DMS53 treated with DMSO at 0.1 percent for 48 hours (cell line): ENCODE measurements at regions not wholly inside any gene's neighbourhood (a gene's known extent, or its start where the extent isn't known, plus 50 kb on each side); places are given as distances from the start of the nearest gene placed in this dataset.

Experiments
- DNase-seq: peaks from one replicate; lab custom pipeline; 2025; ENCODE audit not compliant: unreplicated experiment; lab: John Stamatoyannopoulos, UW

DNA sequence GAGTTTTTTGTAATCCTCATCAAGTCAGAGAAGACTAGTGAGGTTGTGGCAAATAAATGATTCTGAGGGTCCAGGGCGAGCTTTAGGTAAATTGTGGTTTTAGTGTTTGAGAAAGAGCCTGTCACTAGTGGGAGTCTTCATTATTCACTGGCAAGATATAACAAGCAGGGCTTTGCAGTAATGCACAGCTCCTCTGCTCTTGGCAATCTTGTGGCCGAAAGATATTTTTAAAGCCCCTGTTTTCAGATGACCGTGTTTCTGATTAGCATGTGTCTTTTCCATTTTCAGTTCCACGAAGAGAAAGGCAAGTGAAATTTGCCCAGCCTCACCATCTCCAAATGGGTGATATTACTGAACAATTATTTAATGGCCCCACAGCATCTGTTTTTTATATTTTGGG, 154.0 kb upstream of the BCL6 start:
- no peak for DNase-seq

DNA sequence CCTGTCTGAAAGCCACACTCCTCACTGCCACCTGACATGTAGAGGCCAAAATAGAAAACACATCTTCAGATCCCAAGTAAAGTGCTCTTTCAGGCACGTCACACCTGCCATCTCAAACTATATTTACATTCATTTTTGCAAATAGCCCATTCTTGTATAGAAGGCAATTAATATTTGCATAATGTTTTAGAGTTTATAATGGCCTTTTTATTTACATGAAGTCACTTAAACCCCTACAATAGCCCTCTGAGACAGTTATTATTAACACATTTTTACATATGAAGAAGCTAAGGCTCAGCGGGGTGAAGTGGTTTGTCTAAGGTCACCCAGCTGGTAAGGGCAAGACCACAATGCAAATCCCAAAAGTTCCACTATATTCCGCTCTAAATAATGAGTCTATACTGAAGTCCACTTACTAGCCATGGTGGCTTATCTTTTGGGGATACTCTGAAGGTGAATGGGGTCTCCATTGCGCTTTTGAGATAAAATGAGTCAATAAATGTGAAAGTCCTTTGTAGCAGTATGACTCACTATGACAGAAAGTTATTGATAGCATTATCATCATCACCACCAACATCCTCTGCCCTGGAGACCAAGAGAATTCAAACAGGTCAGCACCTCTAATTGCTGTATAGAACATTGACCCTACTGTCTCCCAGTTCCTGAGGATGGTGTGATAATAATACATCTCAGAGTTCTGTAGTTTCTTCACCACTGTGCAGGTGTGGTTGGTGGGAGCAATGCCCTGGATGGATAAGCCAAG, 155.9 kb upstream of the BCL6 start:
- DNase-seq, result no peak

DNA sequence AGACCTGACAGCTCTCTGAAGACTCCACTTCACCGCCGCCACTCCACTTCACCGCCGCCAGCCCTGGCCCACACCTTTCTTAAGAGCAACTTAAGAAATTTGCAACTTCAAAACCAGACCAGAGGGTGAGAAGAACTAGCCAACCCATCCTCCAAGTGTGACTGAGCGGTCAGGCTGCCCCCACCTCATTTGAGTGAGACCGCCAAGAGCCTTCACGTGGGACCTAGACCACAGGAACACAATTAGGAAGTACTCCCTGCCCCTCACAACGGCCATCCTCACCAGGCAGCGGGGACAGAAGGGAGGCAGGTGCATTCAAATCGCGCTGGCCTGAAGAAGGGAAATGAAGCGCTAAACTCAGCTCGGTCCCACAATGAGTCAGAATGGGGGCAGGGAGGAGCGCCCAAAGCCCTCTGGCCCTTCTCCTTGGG, 156.8 kb upstream of the BCL6 start:
- no peak for DNase-seq

DNA sequence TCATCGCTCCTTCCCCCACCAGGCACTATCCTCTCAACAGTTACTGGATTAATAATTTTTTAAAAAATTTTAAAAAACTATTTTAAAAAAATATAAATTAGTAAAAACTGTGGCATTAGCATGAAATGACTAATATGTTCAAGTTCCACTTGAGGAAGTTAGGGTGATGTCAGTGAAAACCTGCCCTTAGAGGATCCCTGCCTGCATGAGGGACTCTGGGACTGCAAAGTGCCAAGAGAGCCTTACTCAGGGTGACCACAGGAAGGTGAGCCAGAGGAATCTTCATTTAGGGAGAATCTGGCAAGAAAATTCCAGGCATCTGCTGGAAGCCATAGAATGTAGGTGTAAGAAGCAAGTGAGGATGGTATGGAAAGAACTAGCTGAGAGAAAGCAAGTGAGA, 157.7 kb upstream of the BCL6 start:
- no peak for DNase-seq

DNA sequence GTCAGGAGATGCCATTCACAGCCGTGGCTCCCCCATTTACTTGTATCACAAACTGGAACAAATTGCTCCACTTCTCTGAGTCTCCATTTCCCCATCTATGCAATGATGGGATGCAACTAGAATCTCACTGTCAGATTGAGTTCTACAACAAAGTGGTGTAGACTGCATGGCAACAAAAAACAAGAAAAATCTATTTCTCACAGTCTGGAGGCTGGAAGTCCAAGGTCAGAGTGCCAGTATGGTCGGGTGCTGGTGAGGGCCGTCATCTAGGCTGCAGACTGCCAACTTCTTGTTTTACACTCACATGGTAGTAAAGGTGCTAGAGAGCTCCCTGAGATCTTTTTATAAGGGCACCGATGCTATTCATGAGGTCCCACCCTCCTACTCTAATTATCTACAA, 158.4 kb upstream of the BCL6 start:
- DNase-seq, result no peak

DNA sequence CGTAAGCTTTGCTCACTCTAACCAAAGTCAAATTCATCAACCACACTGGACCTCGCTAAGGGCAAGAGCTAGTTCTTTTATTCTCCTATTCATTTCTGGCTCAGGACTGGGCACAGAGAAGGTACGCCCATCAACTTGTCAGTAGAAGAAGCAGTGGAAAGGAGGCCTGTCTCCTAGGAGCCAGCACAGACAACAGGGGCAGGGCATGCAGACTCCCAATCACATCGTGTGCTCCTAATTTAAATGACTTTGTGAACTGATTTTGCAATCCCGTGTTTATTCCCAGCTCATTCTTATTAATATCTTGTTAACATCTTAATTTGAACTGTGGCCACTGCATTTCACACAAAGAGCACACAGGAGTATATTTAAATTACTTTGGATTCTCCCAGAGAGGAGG, 161.1 kb upstream of the BCL6 start:
- no peak for DNase-seq

DNA sequence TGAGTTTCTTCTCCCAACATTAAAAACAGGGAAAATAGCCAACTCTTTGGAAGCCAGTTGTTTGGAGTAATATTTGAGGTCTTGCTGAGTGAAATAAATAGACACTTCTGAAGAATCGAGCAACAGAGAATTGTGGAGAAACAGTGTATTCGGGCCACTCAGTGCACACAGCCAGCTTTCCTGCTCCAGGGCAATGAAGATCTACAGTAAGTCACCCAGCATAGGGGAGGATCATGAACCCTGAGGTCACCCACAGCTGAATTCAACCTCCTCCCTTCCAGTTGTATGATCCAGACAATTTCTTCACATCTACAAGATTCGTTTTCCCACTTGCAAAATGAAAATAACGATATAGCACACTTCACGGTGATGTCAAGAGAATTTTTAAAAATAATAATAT, 161.7 kb upstream of the BCL6 start:
- no peak for DNase-seq

DNA sequence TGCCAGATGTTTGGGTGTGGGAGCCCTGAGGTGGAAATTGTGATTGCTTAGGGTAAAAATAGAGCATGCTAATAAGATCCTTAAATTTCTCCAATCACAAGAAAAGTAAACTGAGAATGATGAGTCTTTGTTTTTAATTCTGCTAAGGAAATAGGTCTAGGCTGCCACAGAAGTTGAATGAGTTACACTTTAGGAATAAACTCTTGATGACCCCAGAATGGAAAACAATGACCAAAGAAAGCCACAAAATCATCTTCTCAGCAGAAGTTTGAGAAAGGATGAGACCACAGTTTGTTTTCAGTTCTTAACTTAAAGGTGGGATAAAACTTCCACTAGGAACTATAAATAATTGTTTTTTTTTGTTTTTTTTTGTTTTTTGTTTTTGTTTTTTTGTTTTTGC, 164.6 kb upstream of the BCL6 start:
- DNase-seq, result no peak

DNA sequence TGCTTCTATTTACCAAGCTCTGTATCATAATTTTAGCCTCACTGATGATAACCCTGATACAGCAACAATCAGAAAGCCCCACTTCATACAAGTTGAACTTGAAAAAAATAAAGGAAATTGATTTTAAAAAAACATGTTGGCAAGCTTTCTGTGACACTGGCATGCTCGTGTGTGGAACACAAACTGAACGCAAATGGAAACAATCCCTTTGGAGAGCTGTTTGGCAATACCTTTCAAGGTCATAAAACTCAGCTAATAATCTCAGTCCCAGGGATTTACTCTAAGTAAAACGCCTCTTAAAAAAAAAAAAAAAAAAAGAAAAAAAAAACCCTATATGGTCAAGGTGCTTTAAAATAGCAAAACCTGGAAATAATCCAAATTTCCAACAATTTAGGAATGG, 166.7 kb upstream of the BCL6 start:
- no peak for DNase-seq

DNA sequence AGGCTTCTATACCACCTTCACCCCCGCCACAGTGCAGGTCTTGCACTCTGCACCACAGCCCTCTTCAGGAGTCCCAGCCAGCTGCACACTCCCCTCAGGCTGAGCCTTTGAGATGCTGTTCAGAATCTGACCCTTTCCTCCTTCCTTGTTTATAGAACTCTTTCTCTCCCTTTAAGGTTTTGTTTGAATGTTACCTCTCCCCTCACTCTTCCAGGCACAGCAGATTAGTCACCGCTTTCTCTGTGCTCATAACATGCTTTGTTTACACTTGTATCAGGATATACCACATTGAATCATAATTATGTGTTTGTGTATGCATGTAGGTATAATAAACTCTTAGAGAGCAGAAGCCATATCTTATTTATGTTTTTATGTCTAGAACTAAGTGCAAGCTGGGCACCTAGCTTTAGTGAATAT, 168.4 kb upstream of the BCL6 start:
- DNase-seq, result peak; percentile 69

DNA sequence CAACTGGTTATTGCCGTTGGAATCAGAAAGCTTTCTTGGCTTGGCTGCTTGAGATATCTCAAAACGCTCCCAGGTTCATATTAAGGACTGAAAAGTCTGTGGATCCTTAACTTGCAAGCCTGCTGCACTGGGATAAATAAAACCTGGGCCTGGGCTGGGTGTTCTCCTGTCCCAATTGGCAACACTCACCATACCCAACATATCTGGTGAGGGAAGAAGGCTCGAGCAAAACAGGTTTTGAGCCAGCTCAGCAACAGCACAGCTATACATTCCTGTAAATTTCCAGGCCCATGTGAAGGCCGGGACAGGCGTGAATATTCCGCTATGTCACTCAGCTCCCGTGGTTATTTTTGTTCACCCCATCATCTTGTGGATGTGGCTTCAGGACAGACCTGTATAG, 169.0 kb upstream of the BCL6 start:
- DNase-seq, result no peak

DNA sequence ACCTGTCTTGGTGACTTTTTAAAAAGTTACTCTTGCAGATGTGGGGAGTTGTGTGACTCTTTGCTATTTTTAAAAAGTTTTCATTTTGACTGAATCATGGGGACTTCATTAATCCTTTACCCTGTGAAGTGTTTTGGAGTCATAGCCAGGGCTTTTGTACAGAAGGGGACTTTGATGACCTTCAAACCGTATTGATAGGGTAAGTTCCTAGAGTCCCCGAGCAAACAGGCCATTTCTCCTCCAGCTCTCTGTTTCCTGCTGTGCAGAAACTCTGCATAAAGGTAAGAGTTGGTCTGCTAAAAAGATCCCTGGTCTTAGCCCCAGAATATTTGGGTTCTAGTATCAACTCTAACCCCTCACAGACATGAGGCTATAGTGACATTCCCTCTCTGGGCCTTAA, 170.8 kb upstream of the BCL6 start:
- no peak for DNase-seq

DNA sequence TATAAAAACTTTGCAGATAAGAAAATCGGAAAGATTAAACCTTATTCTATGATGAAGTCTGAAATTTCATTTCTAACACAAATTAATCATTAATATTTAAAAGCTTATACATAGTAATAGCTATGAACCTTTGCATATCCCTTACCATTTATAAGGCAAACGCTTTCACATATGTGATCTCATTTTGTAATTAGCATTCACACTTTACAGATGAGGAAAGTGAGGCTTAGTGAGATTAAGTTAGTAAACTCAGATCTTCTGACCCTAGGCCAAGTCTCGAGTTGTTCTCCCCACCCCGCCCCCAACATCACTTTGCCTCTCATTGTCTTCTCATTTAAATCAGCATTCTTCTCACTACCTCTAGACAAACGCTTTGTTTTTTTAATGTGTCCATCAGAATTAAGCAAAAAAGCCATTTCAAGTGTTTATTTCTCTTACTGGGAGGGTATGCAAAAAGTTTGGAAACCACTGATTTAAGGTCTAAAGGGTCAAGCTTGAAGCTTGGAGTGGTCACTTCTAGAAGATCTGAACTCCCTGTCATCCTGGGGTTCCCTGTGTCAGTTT, 172.9 kb upstream of the BCL6 start:
- no peak for DNase-seq

DNA sequence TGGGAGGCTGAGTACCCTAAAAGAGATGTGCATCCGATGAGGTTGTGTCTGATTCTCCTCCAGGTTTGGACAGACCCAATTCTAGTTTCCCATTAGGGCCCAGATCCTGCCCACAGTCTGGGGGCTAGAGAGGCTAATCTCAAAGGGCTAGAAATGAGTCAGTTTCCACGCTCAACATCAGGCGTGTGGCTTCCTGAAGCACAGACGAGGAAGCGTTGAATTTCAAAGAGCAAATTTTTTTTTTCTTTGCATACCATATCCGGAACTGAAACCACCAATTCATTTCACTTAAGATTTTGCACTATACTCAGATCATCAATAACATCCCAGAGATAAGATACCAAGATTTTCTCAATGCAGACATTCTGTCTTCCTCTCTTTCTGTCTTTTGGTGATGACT, 173.8 kb upstream of the BCL6 start:
- DNase-seq, result no peak

DNA sequence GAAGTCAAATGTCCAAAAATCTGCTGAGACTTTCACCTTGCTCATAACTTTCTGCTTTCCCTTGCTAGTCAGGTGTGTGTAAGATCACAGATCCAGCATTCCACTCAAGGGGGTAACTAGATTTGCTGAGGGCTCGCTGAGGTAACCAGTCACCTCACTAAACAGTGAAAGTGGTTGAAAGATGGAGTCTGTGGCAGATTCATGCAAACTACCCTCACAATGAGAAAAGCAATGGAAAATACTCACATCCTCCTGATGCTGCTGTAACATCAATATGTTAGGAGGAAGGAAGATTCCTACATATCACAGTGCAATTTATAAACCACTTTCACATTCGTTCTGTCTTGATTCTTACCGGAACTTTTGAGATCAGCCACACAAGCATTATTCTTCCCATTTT, 174.3 kb upstream of the BCL6 start:
- DNase-seq, result no peak

DNA sequence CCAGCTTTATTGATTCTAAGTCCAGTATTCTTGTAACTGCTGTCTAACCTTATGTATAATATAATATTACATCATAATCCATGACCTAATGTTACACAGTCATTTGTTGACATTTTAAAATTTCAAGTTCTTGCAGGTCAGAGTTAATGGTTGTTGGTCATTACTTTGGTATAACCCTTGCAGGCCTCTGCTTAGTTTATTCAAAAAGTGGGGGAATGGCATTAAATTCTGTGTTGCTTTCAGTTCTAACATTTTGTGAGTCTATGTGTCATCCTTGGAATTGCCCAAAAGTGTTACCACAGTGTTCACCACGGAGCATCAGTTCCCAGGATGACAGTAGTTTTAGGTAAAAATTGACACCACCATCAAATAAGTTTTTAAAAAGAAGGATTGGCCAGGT, 174.8 kb upstream of the BCL6 start:
- DNase-seq, result no peak

DNA sequence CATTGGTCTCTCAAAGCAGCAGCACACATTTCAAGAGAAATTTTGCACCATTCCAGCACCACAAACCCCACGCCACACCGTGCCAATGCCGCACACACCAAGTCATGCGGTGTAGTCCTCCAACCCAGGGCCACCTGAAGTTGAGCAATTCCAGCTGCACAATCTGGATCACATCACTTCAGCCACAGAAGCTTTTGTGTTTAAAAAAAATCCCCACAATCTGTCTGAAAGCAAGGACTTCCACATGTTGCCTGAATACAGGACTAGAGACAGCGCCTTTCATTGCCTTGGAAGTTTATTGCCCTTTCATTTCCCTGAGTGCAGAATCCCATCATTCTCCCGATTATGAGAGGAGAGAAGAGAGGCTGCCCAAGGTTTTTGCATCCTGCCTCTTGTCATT, 175.6 kb upstream of the BCL6 start:
- no peak for DNase-seq

DNA sequence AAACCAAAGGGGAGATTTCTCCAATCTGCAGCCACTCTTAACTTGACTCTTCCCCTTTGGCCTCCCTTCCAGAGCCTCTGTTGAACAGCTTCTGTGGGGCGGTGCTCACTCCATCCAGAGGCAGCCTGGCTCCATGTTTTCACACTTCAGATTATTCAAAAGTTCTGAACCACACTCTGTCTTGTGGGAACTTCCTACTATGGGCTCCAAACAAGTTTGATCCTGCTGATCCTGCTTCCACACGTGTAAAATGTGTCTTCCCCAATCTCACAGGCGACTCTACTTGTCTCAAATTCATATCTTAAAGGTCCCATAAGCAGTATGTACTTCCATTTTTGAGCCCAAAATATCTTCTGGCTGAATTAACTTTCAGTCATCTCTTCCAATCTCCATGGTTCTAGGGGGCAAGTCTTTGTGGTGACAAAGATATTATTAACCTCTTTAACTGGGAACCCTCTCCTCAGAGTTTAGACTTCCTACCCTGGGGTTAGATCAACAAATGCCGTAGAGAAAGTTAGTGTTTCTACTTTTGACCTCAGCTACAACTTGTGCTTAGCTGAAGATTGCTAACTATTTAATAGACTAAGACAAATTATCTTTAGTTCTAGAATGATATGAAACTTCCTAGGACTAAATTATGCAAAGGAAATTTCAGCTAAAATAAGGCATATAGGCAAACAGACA, 176.3 kb upstream of the BCL6 start:
- DNase-seq, result no peak

DNA sequence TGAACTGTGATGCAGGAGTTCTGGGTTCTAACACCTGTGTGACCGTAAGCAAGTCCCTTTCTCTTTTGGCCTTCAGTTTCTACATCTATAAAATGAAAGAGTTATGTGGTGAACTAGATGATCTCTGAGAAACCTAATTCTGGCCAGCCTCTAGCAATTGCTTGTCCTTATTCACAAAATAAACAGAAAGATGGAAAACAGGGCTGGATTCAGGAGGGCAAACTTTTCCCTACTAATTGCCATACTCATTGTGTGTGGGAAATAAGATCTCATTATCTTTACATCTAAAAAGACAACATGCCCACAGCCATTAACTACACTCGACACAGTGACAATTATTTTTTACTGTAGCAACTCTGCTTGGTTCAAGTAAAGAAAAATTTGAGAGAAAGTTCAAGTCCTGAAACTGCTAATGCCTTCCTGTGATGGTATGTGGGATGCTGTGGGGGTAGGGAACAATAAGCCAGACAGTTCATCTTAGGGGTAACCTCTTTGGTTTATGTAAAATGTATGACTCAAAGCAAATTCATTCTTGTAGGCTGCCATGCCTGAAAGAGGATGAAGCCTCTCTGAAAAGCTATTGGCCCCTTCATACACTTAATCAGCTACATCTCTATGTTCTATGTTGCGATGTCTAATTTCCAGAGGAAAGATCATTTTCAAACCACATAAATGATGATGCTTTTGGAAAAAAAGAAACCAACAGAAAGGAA, 177.6 kb upstream of the BCL6 start:
- DNase-seq, result no peak

DNA sequence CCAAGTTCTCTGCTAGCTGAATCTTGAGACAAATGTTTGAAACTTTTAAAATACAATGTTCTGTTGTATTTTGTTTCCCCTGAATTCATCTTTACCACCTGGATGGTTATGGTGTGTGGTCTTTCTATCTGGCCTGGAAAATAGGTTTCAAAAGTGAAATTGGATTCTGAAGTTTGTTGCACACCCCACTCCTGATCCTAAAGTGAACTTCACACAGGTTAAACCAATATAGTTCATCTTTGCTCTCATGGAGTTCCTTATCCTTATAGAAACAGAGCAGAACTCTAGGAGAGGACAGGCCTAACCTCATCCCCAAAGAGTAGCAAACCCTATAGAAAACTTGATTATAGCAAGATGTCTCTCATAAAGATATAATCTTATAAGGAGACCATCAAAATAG, 179.4 kb upstream of the BCL6 start:
- DNase-seq, result no peak

DNA sequence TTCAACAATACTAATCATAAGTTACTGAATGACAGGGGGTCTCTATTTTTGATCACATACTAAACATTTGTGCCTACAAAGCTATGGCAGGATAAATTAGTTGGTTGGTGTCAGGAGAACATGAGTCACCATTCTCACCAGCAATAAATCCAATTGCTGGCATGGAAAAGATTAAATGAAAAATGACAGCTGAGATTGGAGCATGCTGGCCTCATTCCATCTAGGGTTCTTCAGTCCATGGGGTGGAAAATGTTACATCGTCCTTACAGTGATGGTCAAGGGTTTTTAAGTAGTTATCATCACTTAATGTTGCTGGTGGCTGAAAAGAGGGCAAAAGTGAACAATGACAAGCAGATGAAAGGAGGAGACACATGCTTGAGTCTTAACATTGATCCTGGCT, 180.1 kb upstream of the BCL6 start:
- no peak for DNase-seq

DNA sequence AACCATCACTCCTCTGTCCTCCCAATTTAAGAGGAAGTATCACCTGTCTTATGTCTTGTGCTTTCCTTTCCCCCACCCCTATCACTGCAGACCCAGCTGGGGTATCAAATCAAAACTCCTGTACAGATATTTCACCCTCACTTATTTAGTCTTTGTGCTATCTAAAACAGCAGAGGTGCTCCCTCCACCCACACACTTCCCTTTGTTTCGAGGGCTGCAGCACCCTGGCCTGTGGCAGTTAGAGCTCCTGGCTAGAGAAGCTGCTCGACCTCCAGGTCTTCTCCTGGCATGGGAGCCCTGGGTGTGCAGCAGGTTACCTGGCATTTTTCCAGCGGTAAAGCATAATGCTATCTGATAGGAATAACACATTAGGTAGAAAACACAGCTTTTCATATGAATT, 181.4 kb upstream of the BCL6 start:
- no peak for DNase-seq
